ENCODE measurements at regions not wholly inside any gene's neighbourhood (a gene's known extent, or its start where the extent isn't known, plus 50 kb on each side); places are given as distances from the start of the nearest gene placed in this dataset.

DNA sequence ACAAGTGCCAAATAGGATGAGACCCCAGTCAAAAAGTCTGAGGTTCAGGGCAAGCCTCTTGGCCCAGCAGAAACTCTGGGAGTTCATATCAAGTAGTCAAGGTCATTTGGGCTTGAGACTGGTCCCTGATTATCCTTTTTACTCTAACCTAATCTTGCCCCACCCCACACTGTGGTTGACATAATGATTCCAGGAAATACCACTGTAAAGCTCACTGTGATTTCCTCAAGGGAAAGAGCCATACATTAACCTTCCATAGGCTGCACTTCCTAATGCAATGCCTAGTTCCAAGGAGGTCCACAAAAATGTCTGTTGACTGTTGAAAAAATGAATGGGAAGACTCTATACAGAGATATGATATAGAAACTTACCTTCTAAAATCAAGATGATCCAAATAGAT, 52.9 kb upstream of the CHCHD3 start:
- TF ChIP-seq, protein P1, sequence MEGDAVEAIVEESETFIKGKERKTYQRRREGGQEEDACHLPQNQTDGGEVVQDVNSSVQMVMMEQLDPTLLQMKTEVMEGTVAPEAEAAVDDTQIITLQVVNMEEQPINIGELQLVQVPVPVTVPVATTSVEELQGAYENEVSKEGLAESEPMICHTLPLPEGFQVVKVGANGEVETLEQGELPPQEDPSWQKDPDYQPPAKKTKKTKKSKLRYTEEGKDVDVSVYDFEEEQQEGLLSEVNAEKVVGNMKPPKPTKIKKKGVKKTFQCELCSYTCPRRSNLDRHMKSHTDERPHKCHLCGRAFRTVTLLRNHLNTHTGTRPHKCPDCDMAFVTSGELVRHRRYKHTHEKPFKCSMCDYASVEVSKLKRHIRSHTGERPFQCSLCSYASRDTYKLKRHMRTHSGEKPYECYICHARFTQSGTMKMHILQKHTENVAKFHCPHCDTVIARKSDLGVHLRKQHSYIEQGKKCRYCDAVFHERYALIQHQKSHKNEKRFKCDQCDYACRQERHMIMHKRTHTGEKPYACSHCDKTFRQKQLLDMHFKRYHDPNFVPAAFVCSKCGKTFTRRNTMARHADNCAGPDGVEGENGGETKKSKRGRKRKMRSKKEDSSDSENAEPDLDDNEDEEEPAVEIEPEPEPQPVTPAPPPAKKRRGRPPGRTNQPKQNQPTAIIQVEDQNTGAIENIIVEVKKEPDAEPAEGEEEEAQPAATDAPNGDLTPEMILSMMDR (IDR thresholded peaks at IDR 0.05): no peak
- no peak for TF ChIP-seq POLR2A (IDR thresholded peaks at IDR 0.05)
- TF ChIP-seq POLR2AphosphoS5 (IDR thresholded peaks at IDR 0.05; ENCODE audit: insufficient read depth in 1 of 2, low read depth in 1 of 2): no peak

Data from vagina (tissue), 2 donors.